ENCODE measurements at regions not wholly inside any gene's neighbourhood (a gene's known extent, or its start where the extent isn't known, plus 50 kb on each side); places are given as distances from the start of the nearest gene placed in this dataset.
"Not testable (repeated sequence)": the region's sequence is repeated elsewhere in the genome, so short reads cannot be mapped to it uniquely, and the experiment has no call there.

DNA sequence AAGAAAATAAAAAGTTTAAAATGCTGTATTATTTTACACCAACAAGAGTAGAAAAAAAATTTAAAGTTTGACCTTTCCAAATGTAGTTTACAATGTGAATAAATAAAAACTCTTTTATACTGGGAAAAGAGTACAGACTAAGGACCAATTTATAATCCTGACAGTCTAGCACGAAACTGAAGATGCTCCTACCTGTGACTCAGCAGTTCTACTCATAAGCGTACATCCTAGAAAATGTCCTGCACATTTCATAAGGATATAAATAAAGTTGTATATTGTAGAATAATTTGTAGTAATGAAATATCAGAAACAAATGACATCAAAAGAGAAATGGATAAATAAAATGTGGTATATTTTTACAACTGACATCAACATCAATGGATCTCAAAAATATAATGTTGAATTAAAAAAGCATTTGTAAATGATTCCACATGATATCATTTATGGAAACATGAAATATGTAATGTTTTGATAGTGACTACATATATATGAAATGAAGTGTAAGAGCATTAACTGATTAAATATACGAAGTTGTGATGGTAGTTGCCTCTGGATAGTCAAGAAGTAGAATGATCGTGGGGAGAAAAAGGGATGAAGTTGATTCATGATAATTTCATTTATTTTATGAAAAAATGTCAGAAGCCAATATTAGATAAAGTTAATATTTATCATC, 161.3 kb upstream of the CBLB start:
- DNase-seq: no peak

GRCh38 chr3:106030627-106030963, 161.8 kb upstream of the CBLB start:
- DNase-seq: no peak

GRCh38 chr3:106032479-106032878, 163.7 kb upstream of the CBLB start:
- DNase-seq: no peak

DNA sequence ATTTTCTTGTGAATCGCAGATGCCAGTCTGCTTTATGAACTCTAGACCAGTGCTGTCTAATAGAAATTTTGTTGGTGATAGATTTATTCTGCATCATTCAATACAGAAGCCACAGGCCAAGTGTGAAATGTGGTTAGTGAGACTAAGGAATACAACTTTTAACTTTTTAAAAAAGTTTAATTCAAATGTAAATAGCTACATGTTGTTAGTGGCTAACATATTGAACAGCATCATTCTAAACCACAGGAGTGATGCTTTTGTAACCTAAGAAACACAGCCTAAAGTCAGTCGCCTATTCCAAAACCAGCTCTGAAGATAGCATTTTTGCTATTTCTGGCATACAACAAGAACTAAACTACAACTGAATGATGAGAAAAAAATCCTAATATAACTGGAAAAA, 164.8 kb upstream of the CBLB start:
- DNase-seq: no peak

GRCh38 chr3:106034313-106034712, 165.5 kb upstream of the CBLB start:
- DNase-seq: no peak

DNA sequence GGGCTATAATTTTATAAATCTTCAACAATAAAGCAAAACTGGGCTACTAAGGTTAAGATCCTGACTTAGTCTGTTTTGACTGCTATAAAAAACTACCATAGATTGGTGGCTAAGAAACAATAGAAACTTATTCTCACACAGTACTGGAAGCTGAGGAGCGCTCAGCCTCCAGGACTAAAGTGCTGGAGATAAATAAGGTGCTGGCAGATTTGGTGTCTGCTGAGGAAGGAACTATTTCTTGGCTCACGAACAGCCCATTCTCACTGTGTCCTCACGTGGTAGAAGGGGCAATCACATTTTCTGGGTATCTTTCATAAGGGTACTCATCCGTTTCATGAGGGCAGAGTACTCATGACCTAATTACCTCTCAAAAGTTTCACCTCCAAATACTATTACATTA, 166.8 kb upstream of the CBLB start:
- no peak for DNase-seq

DNA sequence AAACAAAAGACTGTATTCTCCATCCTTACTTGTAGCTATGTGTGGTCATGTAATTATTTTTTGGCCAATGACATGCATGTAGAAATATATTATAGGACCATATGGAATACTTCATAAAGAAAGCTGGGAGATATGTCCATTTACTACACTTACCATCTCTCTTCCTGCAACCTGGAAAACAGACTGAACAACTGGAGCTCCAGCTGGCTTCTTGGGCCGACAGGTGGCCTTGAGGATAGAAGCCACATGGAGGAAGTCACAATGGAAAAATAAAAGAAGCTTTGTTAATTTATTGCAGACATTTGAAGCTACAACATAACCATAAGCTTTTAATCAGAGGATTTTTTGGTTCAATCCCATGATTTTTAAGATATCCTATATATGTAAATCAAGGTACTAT, 167.9 kb upstream of the CBLB start:
- no peak for DNase-seq

GRCh38 chr3:106047221-106047620, 178.4 kb upstream of the CBLB start:
- no peak for DNase-seq

- DNase-seq: no peak
Observed at GRCh38 chr3:106048946-106049481, 180.2 kb upstream of the CBLB start.

- DNase-seq: no peak
Observed at GRCh38 chr3:106049821-106050220, 181.0 kb upstream of the CBLB start.

DNA sequence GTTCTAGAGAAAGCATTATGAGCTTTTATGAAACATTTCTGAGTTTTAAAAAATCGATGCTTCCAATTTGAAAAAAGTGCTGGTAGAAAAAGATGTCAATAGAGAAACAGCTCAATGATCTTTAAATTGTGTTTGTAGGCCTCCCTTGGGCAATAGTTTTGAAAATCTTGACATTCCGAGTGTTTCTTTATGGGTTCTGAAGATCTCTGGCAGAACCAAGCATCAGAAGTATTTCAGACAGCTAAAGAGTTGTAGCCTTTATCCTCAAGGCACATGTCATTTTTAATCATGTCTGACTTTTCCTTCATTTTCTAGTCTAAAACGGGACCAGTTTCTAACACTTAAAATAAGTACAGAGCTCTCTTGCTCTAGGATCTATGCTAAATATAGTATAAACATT, 188.1 kb upstream of the CBLB start:
- DNase-seq: no peak

DNA sequence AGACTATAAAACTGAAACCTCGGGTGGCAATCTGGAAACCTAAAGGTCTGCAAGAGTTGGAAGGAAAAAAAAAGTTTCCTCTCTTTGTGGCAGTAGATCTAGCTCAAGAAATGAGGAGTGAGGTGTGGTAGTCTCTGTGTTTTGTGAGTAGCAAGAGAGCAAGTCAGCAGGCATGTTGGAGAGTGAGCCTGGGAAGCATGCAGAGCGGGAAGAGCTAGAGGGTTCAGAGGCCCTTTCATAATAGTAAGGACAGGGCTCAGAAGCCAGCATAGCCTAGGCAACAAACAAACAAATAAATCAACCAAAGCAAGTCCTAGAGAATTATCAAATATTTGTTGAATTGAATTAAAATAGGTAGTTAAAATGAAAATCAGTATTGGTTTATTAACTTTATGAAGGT, 189.7 kb upstream of the CBLB start:
- DNase-seq: no peak

DNA sequence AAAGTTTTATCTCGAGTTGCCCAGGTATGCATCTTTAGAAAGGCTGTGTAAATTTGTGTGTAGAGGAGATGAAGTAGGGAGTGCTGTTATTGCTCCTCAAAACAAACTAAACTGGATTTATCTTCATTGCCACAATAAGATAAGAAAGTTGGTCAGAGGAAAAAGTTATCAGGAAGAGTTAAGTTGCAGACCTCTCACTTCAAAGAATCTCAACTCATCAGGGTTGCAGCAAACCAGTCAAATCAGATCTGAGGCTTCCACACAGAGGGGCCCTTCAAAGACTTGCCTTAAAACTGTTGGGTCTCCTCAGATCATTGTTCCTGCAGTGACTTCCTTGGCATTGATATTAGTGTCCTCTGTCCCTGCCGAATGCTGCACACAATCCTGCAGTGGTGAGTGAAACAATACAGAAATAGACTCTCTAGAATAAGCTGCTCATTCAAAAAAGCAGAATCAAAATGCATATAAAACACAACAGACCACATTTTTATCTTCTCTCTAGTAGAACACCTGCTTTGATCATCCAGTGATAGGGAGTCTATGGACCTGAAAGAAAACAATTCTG, 191.2 kb upstream of the CBLB start:
- no peak for DNase-seq

GRCh38 chr3:106063909-106064308, 195.1 kb upstream of the CBLB start:
- DNase-seq: no peak

DNA sequence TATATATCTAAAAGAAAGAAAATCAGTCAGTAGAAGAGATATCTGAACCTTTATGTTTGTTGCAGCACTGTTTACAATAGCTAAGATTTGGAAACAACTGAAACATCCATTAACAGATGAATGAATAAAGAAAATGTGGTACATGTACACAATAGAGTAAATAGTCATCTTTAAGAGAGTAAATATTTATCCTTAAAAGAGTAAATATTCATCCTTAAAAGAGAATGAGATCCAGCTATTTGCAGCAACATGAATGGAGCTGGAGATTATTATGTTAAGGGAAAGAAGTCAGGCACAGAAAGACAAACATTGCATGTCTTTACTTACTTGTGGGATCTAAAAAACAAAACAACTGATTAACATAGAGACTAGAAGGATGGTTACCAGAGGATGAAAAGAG, 197.0 kb upstream of the CBLB start:
- no peak for DNase-seq

- no peak for DNase-seq
Observed at GRCh38 chr3:106067711-106068110, 198.9 kb upstream of the CBLB start.

GRCh38 chr3:106068381-106068780, 199.6 kb upstream of the CBLB start:
- DNase-seq: no peak

DNA sequence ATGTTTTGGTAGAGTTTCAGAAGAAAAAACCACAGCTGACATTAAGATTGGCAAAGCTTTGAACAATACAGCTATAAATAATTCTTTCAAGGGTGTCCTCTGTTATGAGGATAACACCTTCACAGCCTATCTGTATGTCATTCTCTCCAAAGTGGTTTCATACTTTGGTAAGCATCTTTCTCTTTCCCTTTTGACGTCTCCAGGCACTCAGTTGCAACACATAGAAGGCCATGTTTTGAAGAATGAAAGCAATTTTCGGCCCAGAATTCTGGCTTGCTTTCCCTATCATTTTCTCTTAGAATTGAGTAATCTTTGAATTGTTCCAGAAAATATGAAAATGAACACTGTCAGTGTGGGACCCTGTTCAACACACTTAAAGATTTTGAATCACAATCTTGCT, 200.0 kb upstream of the CBLB start:
- DNase-seq: no peak

DNA sequence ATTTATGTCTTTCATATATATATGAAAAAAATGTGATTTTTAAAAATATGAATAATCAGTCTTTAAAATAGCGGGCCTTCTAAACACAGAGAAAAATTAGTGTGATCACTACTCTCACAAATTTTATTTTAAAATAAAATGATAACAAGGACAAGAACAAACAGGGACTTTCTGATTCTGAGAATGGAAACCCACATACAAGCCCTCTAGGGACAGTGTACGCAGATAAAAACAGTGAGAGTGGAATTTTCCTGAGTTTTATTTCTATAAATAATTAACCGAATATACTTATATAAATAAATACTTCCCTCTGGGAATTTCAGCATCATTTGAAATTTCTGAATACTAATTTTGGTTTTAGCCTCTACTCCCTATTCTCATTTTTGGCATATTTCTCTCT, 201.4 kb upstream of the CBLB start:
- no peak for DNase-seq

GRCh38 chr3:106071306-106071705, 202.5 kb upstream of the CBLB start:
- no peak for DNase-seq

DNA sequence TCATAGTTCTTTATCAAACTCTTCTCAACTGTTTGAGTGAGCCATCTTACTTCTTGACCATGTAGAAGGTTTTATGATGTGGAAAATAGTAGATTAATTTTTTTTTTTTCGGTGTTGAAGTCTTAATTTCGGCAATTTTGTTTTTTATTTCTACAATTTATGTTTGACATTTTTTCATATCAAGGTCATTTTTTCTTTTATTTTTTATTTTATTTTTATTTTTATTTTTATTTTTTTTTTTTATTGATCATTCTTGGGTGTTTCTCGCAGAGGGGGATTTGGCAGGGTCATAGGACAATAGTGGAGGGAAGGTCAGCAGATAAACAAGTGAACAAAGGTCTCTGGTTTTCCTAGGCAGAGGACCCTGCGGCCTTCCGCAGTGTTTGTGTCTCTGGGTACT, 203.8 kb upstream of the CBLB start:
- DNase-seq: not testable (repeated sequence)

- DNase-seq: not testable (repeated sequence)
Observed at GRCh38 chr3:106073806-106074205, 205.0 kb upstream of the CBLB start.

DNA sequence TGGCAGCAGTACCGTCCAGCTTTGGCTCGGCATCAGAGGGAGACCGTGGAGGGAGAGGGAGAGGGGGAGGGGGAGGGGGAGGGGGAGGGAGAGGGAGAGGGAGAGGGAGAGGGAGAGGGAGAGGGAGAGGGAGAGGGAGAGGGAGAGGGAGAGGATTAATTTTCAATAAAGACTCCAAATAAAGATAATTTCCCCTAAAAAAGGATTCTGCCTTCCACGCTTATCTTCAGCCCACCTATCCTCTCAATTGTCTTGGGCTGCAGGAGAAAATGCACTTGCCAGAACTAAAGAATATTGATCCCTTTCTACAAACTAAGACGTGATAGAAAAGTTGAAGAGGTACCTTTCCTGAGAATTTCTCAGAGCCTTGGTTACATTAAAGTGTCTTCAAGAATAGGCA, 206.9 kb upstream of the CBLB start:
- not testable (repeated sequence) for DNase-seq

- no peak for DNase-seq
Observed at GRCh38 chr3:106078635-106079034, 209.8 kb upstream of the CBLB start.

- DNase-seq: no peak
Observed at GRCh38 chr3:106082616-106083015, 213.8 kb upstream of the CBLB start.

Data from NCI-H1694 (cell line).